Right kidney (tissue), 1 donor: ENCODE measurements at regions not wholly inside any gene's neighbourhood (a gene's known extent, or its start where the extent isn't known, plus 50 kb on each side); places are given as distances from the start of the nearest gene placed in this dataset.

Experiments
- DNase-seq: peaks from one replicate; pipeline ENCODE4 v3.0.0-alpha.2; 2016

GRCh38 chr6:24057030-24057429 is 69.0 kb upstream of the NRSN1 start:
- DNase-seq: no peak

- DNase-seq: no peak
Measured at GRCh38 chr6:24060982-24061754, 64.8 kb upstream of the NRSN1 start.

- DNase-seq: no peak
Measured at GRCh38 chr6:24064106-24064505, 61.9 kb upstream of the NRSN1 start.

DNA sequence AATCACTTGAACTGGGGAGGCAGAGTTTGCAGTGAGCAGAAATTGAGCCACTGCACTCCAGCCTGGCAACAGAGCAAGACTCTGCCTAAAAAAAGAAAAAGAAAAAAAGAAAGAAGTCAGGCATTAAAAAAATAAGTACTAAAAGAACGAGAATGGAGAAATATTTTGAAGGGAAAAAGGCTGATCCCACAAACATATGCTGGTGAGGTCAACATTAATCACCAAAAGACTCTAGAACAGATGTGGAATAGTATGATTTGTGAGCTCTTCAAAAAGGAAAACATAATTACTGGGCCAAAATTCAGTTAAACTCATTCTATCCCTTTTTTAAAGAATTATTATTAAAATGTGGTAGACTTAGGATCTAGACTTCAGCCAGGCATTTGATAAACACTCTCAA is 61.2 kb upstream of the NRSN1 start:
- no peak for DNase-seq

DNA sequence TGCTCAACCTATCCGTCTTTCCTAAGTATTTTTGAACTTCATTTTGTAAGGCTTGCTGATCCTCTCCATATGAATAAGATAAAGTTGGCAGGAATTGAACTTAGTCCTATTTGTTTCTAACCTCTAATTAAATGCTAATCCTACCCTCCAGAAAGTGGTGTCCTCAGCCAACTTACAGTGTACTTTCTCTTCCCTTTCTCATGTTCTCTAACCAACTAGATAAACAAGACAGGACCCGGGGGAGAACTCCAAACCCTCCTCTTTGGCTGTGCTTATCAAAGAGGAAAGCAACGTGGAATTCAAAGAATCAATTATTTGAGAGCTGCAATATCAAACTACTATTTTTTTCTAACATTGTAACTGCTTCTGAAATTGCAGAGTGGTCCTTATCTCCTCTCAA is 56.5 kb upstream of the NRSN1 start:
- no peak for DNase-seq

DNA sequence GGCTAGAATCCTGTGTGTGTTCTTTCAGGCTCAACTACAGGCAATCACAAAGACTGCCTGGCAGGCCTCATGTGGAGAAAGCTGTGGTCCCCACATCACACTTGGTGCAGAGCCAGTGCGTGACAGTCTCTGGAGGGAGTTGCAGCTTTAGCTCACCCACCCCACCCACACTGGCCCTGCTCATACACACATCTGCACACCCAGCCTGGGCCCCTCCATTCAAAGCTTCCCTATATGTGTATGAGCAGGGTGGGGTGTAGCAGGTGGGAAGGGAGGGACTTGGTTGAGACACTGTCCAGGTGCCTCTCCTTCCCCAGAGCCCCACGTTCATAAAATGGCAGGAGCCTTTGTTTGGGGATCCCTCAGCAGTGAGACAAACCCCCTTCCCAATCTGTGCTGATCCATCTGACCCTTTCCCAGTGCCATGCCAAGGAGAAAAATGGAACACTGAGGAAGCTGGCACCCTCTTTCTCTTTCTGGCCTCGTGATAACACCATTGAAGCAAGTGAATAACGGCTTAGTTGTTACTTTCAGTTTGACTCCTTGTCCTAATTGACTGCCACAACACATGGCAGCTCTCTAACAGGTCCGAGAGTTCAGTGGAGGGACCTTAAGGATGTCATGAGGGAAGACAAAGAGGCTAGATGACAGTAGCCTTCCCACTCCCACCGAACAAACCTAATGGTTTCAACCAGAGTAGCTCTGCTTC is 53.8 kb upstream of the NRSN1 start:
- no peak for DNase-seq

GRCh38 chr6:24076011-24076410 is 50.0 kb upstream of the NRSN1 start:
- DNase-seq: no peak
